Nephron (organoid): ENCODE measurements at regions not wholly inside any gene's neighbourhood (a gene's known extent, or its start where the extent isn't known, plus 50 kb on each side); places are given as distances from the start of the nearest gene placed in this dataset.
"Not testable (repeated sequence)": the region's sequence is repeated elsewhere in the genome, so short reads cannot be mapped to it uniquely, and the experiment has no call there.

Experiments used
- H3K27ac Mint-ChIP-seq, 3 experiments: 2 replicates each; pipeline ENCODE4 v1.8.0; 2020; ENCODE audit warnings: mixed read lengths in 3 of 3, mild to moderate bottlenecking in 2 of 3, moderate library complexity in 1 of 3
- H3K27me3 Mint-ChIP-seq: 2 replicates; pipeline ENCODE4 v1.8.0; 2021; ENCODE audit warnings: low read depth, mild to moderate bottlenecking, moderate library complexity, mixed read lengths
- H3K36me3 Mint-ChIP-seq: 2 replicates; pipeline ENCODE4 v1.8.0; 2020; ENCODE audit warnings: low read depth, mixed read lengths
- H3K4me1 Mint-ChIP-seq: 2 replicates; pipeline ENCODE4 v1.8.0; 2020; ENCODE audit warnings: mixed read lengths
- H3K4me3 Mint-ChIP-seq, 3 experiments: 2 replicates each; pipeline ENCODE4 v1.8.0; 2020; ENCODE audit warnings: mild to moderate bottlenecking in 3 of 3, mixed read lengths in 3 of 3, moderate library complexity in 2 of 3
- H3K9me3 Mint-ChIP-seq: 2 replicates; pipeline ENCODE4 v1.8.0; 2020; ENCODE audit warnings: mixed read lengths
- TF ChIP-seq, protein P1 (sequence below), 3 experiments: fragments of 200-600 bp; sonication (generic); IDR thresholded peaks; one replicate each; pipeline ENCODE4 v1.5.0; 2021; ENCODE audit warnings: antibody characterized with exemption in 3 of 3; ENCODE audit not compliant: unreplicated experiment in 3 of 3

GRCh38 chr9:126070058-126070655 is 256.5 kb upstream of the MVB12B start:
- H3K27ac Mint-ChIP-seq, result no peak overlapping the region
- TF ChIP-seq, protein P1, sequence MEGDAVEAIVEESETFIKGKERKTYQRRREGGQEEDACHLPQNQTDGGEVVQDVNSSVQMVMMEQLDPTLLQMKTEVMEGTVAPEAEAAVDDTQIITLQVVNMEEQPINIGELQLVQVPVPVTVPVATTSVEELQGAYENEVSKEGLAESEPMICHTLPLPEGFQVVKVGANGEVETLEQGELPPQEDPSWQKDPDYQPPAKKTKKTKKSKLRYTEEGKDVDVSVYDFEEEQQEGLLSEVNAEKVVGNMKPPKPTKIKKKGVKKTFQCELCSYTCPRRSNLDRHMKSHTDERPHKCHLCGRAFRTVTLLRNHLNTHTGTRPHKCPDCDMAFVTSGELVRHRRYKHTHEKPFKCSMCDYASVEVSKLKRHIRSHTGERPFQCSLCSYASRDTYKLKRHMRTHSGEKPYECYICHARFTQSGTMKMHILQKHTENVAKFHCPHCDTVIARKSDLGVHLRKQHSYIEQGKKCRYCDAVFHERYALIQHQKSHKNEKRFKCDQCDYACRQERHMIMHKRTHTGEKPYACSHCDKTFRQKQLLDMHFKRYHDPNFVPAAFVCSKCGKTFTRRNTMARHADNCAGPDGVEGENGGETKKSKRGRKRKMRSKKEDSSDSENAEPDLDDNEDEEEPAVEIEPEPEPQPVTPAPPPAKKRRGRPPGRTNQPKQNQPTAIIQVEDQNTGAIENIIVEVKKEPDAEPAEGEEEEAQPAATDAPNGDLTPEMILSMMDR (IDR thresholded peaks at IDR 0.05; ENCODE audit: unreplicated experiment in 3 of 3), result no peak
- H3K36me3 Mint-ChIP-seq, result no peaks in the 10 kb centered on the region
- no peaks in the 10 kb centered on the region for H3K9me3 Mint-ChIP-seq
- H3K27me3 Mint-ChIP-seq, result peaks cover 12% of the 10 kb centered on the region
- no peaks in the 10 kb centered on the region for H3K4me1 Mint-ChIP-seq
- H3K4me3 Mint-ChIP-seq, result no peak overlapping the region

GRCh38 chr9:126071076-126071750 is 255.4 kb upstream of the MVB12B start:
- Mint-ChIP-seq H3K9me3 (no peaks in the 10 kb centered on the region), H3K4me1 (no peaks in the 10 kb centered on the region)

DNA sequence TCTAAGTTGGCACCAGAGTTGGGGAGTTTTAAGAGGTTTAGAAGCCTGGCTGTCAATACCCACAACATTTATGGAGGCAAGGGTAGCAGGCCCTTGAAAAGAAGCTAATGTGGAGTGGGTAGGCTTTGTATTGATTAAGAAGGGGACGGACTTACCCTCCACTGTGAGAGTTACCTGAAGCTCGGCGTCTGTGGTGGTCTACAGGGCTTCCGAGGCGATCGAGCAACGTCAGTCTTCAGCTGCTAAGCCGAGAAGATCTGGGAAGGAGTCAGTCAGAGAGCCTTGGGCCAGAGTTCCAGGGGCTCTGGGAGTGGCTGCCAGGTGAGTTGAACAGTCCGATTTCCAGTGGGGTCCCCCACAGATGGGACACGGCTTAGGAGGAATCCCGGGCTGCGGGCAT is 249.0 kb upstream of the MVB12B start:
- not testable (repeated sequence) for H3K4me3 Mint-ChIP-seq, H3K9me3 Mint-ChIP-seq, H3K4me1 Mint-ChIP-seq

More at GRCh38 chr9:126071076-126071750, 255.4 kb upstream of the MVB12B start:
- no peak overlapping the region for H3K4me3 Mint-ChIP-seq
- no peaks in the 10 kb centered on the region for H3K36me3 Mint-ChIP-seq
- H3K27me3 Mint-ChIP-seq, result peaks cover 12% of the 10 kb centered on the region
- H3K27ac Mint-ChIP-seq, result no peak overlapping the region
- TF ChIP-seq, protein P1 (IDR thresholded peaks at IDR 0.05; ENCODE audit: unreplicated experiment in 3 of 3), result no peak

DNA sequence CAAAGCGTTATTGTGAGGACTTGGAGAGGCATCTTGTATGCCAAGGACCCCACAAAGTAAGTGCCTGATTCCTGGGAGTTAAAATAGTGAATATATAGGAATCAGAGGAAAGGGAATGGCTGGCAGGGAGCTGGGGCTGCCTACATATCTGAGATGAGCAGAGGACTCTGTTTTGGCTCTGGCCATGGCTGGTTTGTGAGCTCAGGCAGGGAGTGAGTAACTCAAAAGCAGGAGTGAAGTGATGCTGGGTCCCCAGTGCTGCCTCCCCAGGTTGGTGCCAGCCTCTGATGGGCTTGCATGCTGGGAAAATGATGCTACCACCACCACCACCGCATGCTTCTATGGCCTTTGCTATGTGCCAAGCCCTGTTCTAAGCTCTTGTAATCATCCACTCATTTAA is 246.0 kb upstream of the MVB12B start:
- Mint-ChIP-seq H3K36me3 (no peaks in the 10 kb centered on the region), H3K27ac (no peak overlapping the region), H3K4me1 (no peaks in the 10 kb centered on the region), H3K27me3 (peaks cover 31% of the 10 kb centered on the region), H3K9me3 (peaks cover 2% of the 10 kb centered on the region), H3K4me3 (no peak overlapping the region)
- TF ChIP-seq, protein P1 (IDR thresholded peaks at IDR 0.05; ENCODE audit: unreplicated experiment in 3 of 3), result no peak

More for the DNA sequence above, 249.0 kb upstream of the MVB12B start:
- H3K27me3 Mint-ChIP-seq, result peaks cover 26% of the 10 kb centered on the region
- H3K27ac Mint-ChIP-seq, H3K36me3 Mint-ChIP-seq: not testable (repeated sequence)

GRCh38 chr9:126081746-126082145 is 244.9 kb upstream of the MVB12B start:
- TF ChIP-seq, protein P1 (IDR thresholded peaks at IDR 0.05; ENCODE audit: unreplicated experiment in 3 of 3), result no peak
- H3K27me3 Mint-ChIP-seq, result peaks cover 31% of the 10 kb centered on the region
- no peaks in the 10 kb centered on the region for H3K4me1 Mint-ChIP-seq
- H3K36me3 Mint-ChIP-seq, result no peaks in the 10 kb centered on the region
- H3K4me3 Mint-ChIP-seq, result no peak overlapping the region
- H3K9me3 Mint-ChIP-seq, result peaks cover 2% of the 10 kb centered on the region
- no peak overlapping the region for H3K27ac Mint-ChIP-seq

DNA sequence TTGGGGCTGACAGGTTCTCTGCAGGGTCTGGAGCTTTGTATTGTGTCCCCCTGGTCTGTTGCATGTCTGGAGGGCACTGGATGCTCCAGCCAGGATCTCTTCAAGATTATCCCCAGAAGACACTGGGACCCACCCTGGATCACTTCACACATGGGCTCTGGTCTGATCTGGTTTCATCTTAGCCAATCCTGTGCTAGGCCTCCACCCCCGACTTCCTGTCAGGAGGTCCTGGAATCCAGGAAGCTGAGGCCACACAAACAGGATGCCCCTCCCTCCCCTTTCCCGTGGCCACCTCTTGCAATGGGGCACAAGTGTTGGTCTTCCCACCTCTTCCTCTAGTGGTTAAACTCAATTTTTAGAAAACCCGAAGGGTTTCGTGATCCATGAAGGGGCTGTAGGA is 242.6 kb upstream of the MVB12B start:
- H3K27me3 Mint-ChIP-seq, result peaks cover 27% of the 10 kb centered on the region

More for the DNA sequence above, 242.6 kb upstream of the MVB12B start:
- H3K4me3 Mint-ChIP-seq, result no peak overlapping the region
- TF ChIP-seq, protein P1 (IDR thresholded peaks at IDR 0.05; ENCODE audit: unreplicated experiment in 3 of 3), result no peak
- no peaks in the 10 kb centered on the region for H3K36me3 Mint-ChIP-seq
- peaks cover 2% of the 10 kb centered on the region for H3K9me3 Mint-ChIP-seq
- H3K27ac Mint-ChIP-seq, result no peak overlapping the region
- no peaks in the 10 kb centered on the region for H3K4me1 Mint-ChIP-seq
